ENCODE measurements at regions not wholly inside any gene's neighbourhood (a gene's known extent, or its start where the extent isn't known, plus 50 kb on each side); places are given as distances from the start of the nearest gene placed in this dataset.

DNA sequence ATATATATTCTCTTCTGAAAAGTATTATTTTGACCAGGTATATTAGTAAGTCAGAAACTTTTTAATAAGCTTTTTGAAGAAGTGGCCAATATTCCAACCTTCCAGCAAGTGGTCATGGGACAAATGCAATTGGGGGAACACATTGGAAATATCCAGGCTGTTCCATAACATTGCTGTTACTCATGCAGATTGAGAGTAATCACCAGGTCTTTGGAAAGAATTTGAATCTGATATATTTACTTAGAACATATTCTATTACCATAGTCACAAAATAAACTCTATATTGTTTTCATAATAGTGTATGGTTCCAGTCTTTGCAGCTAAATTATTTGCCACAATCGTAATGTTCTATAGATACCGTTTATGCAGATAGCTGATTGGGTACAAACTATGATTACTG, 102.8 kb downstream of the TAF11L14 start:
- POLR2A ChIA-PET, result no interaction called here
- H3K9me3 ChIP-seq (ENCODE audit: control insufficient read depth, insufficient read depth, low read depth, low read length), result no peaks in the 10 kb centered on the region
- no peak for TF ChIP-seq ZNF768 (tag by site-specific recombination; IDR thresholded peaks at IDR 0.05)
- no peak for TF ChIP-seq ZNF791 (tag by site-specific recombination; IDR thresholded peaks at IDR 0.05)
- TF ChIP-seq ZNF341 (tag by site-specific recombination; IDR thresholded peaks at IDR 0.05; ENCODE audit: low read depth), result no peak
- TF ChIP-seq ZFP37 (tag by site-specific recombination; IDR thresholded peaks at IDR 0.05), result no peak
- TF ChIP-seq, protein P1, sequence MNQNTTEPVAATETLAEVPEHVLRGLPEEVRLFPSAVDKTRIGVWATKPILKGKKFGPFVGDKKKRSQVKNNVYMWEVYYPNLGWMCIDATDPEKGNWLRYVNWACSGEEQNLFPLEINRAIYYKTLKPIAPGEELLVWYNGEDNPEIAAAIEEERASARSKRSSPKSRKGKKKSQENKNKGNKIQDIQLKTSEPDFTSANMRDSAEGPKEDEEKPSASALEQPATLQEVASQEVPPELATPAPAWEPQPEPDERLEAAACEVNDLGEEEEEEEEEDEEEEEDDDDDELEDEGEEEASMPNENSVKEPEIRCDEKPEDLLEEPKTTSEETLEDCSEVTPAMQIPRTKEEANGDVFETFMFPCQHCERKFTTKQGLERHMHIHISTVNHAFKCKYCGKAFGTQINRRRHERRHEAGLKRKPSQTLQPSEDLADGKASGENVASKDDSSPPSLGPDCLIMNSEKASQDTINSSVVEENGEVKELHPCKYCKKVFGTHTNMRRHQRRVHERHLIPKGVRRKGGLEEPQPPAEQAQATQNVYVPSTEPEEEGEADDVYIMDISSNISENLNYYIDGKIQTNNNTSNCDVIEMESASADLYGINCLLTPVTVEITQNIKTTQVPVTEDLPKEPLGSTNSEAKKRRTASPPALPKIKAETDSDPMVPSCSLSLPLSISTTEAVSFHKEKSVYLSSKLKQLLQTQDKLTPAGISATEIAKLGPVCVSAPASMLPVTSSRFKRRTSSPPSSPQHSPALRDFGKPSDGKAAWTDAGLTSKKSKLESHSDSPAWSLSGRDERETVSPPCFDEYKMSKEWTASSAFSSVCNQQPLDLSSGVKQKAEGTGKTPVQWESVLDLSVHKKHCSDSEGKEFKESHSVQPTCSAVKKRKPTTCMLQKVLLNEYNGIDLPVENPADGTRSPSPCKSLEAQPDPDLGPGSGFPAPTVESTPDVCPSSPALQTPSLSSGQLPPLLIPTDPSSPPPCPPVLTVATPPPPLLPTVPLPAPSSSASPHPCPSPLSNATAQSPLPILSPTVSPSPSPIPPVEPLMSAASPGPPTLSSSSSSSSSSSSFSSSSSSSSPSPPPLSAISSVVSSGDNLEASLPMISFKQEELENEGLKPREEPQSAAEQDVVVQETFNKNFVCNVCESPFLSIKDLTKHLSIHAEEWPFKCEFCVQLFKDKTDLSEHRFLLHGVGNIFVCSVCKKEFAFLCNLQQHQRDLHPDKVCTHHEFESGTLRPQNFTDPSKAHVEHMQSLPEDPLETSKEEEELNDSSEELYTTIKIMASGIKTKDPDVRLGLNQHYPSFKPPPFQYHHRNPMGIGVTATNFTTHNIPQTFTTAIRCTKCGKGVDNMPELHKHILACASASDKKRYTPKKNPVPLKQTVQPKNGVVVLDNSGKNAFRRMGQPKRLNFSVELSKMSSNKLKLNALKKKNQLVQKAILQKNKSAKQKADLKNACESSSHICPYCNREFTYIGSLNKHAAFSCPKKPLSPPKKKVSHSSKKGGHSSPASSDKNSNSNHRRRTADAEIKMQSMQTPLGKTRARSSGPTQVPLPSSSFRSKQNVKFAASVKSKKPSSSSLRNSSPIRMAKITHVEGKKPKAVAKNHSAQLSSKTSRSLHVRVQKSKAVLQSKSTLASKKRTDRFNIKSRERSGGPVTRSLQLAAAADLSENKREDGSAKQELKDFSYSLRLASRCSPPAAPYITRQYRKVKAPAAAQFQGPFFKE (tag by site-specific recombination; IDR thresholded peaks at IDR 0.05; ENCODE audit: borderline replicate concordance), result no peak
- no peak for TF ChIP-seq ZNF239 (tag by site-specific recombination; IDR thresholded peaks at IDR 0.05)
- no peak for TF ChIP-seq SETDB1 (IDR thresholded peaks at IDR 0.05; ENCODE audit: insufficient read length, low read length)
- TF ChIP-seq KLF10 (tag by site-specific recombination; IDR thresholded peaks at IDR 0.05), result no peak
- TF ChIP-seq ZNF335 (tag by site-specific recombination; conservative IDR thresholded peaks at IDR 0.05), result no peak
- no peak for TF ChIP-seq SCRT1 (tag by site-specific recombination; IDR thresholded peaks at IDR 0.05; ENCODE audit: borderline replicate concordance)
- TF ChIP-seq, protein P2, sequence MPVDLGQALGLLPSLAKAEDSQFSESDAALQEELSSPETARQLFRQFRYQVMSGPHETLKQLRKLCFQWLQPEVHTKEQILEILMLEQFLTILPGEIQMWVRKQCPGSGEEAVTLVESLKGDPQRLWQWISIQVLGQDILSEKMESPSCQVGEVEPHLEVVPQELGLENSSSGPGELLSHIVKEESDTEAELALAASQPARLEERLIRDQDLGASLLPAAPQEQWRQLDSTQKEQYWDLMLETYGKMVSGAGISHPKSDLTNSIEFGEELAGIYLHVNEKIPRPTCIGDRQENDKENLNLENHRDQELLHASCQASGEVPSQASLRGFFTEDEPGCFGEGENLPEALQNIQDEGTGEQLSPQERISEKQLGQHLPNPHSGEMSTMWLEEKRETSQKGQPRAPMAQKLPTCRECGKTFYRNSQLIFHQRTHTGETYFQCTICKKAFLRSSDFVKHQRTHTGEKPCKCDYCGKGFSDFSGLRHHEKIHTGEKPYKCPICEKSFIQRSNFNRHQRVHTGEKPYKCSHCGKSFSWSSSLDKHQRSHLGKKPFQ (tag by site-specific recombination; IDR thresholded peaks at IDR 0.05), result no peak
- TF ChIP-seq, protein P3, sequence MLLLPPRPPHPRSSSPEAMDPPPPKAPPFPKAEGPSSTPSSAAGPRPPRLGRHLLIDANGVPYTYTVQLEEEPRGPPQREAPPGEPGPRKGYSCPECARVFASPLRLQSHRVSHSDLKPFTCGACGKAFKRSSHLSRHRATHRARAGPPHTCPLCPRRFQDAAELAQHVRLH (tag by site-specific recombination; IDR thresholded peaks at IDR 0.05), result no peak
- TF ChIP-seq ZNF610 (tag by site-specific recombination; IDR thresholded peaks at IDR 0.05; ENCODE audit: borderline replicate concordance), result no peak
- TF ChIP-seq, protein P4, sequence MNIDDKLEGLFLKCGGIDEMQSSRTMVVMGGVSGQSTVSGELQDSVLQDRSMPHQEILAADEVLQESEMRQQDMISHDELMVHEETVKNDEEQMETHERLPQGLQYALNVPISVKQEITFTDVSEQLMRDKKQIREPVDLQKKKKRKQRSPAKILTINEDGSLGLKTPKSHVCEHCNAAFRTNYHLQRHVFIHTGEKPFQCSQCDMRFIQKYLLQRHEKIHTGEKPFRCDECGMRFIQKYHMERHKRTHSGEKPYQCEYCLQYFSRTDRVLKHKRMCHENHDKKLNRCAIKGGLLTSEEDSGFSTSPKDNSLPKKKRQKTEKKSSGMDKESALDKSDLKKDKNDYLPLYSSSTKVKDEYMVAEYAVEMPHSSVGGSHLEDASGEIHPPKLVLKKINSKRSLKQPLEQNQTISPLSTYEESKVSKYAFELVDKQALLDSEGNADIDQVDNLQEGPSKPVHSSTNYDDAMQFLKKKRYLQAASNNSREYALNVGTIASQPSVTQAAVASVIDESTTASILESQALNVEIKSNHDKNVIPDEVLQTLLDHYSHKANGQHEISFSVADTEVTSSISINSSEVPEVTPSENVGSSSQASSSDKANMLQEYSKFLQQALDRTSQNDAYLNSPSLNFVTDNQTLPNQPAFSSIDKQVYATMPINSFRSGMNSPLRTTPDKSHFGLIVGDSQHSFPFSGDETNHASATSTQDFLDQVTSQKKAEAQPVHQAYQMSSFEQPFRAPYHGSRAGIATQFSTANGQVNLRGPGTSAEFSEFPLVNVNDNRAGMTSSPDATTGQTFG (tag by site-specific recombination; IDR thresholded peaks at IDR 0.05; ENCODE audit: borderline replicate concordance), result no peak
- no peak for TF ChIP-seq ZNF837 (tag by site-specific recombination; IDR thresholded peaks at IDR 0.05)
- TF ChIP-seq, protein P5, sequence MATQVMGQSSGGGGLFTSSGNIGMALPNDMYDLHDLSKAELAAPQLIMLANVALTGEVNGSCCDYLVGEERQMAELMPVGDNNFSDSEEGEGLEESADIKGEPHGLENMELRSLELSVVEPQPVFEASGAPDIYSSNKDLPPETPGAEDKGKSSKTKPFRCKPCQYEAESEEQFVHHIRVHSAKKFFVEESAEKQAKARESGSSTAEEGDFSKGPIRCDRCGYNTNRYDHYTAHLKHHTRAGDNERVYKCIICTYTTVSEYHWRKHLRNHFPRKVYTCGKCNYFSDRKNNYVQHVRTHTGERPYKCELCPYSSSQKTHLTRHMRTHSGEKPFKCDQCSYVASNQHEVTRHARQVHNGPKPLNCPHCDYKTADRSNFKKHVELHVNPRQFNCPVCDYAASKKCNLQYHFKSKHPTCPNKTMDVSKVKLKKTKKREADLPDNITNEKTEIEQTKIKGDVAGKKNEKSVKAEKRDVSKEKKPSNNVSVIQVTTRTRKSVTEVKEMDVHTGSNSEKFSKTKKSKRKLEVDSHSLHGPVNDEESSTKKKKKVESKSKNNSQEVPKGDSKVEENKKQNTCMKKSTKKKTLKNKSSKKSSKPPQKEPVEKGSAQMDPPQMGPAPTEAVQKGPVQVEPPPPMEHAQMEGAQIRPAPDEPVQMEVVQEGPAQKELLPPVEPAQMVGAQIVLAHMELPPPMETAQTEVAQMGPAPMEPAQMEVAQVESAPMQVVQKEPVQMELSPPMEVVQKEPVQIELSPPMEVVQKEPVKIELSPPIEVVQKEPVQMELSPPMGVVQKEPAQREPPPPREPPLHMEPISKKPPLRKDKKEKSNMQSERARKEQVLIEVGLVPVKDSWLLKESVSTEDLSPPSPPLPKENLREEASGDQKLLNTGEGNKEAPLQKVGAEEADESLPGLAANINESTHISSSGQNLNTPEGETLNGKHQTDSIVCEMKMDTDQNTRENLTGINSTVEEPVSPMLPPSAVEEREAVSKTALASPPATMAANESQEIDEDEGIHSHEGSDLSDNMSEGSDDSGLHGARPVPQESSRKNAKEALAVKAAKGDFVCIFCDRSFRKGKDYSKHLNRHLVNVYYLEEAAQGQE (tag by site-specific recombination; IDR thresholded peaks at IDR 0.05), result no peak
- no peak for TF ChIP-seq ZNF211 (tag by site-specific recombination; IDR thresholded peaks at IDR 0.05; ENCODE audit: low read depth)
- H3K36me3 ChIP-seq (ENCODE audit: control insufficient read depth in 2 of 2, insufficient read depth in 1 of 2, low read length in 2 of 2), result no peaks in the 10 kb centered on the region
- no peak overlapping the region for H3K4me3 ChIP-seq (ENCODE audit: low read depth, low read length)
- H3K27ac ChIP-seq (ENCODE audit: extremely low read depth, low read depth, low read length), result no peak overlapping the region
- no peaks in the 10 kb centered on the region for H3K4me1 ChIP-seq (ENCODE audit: control insufficient read depth, insufficient read depth, low read length)
- CTCF ChIA-PET, result no interaction called here

All from HEK293 (cell line).